ENCODE measurements at regions not wholly inside any gene's neighbourhood (a gene's known extent, or its start where the extent isn't known, plus 50 kb on each side); places are given as distances from the start of the nearest gene placed in this dataset.
"Not testable (repeated sequence)": the region's sequence is repeated elsewhere in the genome, so short reads cannot be mapped to it uniquely, and the experiment has no call there.

- no peak for DNase-seq
- in situ Hi-C loops (cut with MboI; ENCODE audit: low pct_unique_long_range_greater_than_20kb, low sequenced_read_pairs), result no loop called here
Observed at GRCh38 chr13:73653688-73654087, 480.5 kb downstream of the KLF12 start.

DNA sequence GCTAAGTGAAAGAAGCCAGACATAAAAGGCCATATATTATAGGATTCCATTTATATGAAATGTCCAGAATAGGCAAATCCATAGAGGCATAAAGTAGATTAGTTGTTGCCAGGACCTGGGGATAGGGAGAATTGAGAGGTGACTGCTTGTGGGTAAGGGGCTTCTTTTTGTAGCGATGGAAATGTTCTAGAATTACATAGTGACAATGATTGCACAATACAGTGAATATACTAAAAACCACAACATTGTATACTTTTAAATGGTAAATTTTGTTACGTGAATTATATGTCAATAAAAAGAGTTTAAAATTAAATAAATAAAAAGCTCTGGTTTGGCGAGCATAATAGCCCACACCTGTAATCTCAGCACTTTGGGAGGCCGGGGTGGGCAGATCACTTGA lies 486.8 kb downstream of the KLF12 start:
- in situ Hi-C loops (cut with MboI; ENCODE audit: low pct_unique_long_range_greater_than_20kb, low sequenced_read_pairs), result no loop called here
- DNase-seq, result no peak

GRCh38 chr13:73640476-73641179 lies 493.6 kb downstream of the KLF12 start:
- in situ Hi-C loops (cut with MboI; ENCODE audit: low pct_unique_long_range_greater_than_20kb, low sequenced_read_pairs); DNase-seq: not testable (repeated sequence)

- in situ Hi-C loops (cut with MboI; ENCODE audit: low pct_unique_long_range_greater_than_20kb, low sequenced_read_pairs), result no loop called here
- no peak for DNase-seq
Observed at GRCh38 chr13:73635166-73635787, 498.9 kb downstream of the KLF12 start.

- in situ Hi-C loops (cut with MboI; ENCODE audit: low pct_unique_long_range_greater_than_20kb, low sequenced_read_pairs), result no loop called here
- DNase-seq, result no peak
Observed at GRCh38 chr13:73633817-73634460, 500.3 kb downstream of the KLF12 start.

GRCh38 chr13:73631411-73631810 lies 502.8 kb downstream of the KLF12 start:
- no peak for DNase-seq
- in situ Hi-C loops (cut with MboI; ENCODE audit: low pct_unique_long_range_greater_than_20kb, low sequenced_read_pairs), result no loop called here

GRCh38 chr13:73625562-73626339 lies 508.5 kb downstream of the KLF12 start:
- in situ Hi-C loops (cut with MboI; ENCODE audit: low pct_unique_long_range_greater_than_20kb, low sequenced_read_pairs), result no loop called here
- DNase-seq, result no peak

DNA sequence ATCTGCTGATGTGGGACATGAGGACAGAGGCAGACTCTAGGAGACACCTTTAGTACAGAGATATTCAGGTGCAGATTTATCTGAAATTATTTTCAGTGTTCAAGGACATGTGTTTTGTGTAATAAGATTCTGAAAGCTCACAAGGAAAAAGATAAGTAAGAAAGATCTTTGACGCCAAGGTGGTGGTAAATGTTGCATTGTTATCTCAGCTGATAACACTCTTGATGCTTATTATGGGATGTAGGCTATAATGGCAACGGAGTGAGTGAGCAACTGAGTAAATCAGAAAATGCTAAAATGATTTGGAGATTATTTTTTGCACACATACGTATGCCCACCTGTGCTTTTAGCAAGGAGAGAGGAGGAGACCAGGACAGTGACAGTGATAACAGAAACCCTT lies 510.9 kb downstream of the KLF12 start:
- in situ Hi-C loops (cut with MboI; ENCODE audit: low pct_unique_long_range_greater_than_20kb, low sequenced_read_pairs), result no loop called here

GRCh38 chr13:73622381-73622780 lies 511.8 kb downstream of the KLF12 start:
- in situ Hi-C loops (cut with MboI; ENCODE audit: low pct_unique_long_range_greater_than_20kb, low sequenced_read_pairs), result no loop called here
- DNase-seq, result peak; percentile 38

More for the DNA sequence above, 510.9 kb downstream of the KLF12 start:
- no peak for DNase-seq

DNA sequence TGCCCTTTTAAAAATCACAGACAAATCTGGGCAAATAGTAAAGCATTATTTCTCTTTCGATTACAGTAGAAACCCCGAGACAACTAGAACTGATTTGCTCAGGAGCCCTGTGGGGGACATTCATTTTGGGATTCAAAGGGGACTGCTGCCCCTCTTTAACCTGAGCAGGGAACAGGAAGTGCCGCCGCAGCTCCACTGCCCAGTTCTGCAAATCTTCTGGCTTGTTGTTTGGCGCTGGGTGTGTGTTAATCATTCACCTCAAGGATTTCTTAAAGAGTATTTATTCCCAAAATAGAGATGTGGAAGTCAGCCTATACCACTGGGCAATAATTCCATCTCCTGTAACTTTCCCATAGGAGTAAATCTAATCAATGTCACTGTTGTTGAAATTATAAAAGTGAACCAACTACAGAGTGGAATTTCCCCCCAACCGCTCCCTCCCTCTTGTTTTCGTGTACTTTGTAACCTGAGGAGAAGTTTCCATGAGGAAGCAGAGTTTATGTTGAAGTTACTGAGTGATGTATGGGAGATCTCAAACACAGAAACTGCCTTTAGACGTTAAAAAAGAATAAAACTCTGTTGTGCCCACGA lies 515.8 kb downstream of the KLF12 start:
- DNase-seq, result no peak

GRCh38 chr13:73616861-73617260 lies 517.3 kb downstream of the KLF12 start:
- no peak for DNase-seq
- in situ Hi-C loops (cut with MboI; ENCODE audit: low pct_unique_long_range_greater_than_20kb, low sequenced_read_pairs), result no loop called here

More for the DNA sequence above, 515.8 kb downstream of the KLF12 start:
- in situ Hi-C loops (cut with MboI; ENCODE audit: low pct_unique_long_range_greater_than_20kb, low sequenced_read_pairs), result no loop called here

- in situ Hi-C loops (cut with MboI; ENCODE audit: low pct_unique_long_range_greater_than_20kb, low sequenced_read_pairs), result no loop called here
- no peak for DNase-seq
Observed at GRCh38 chr13:73610799-73611592, 523.2 kb downstream of the KLF12 start.

DNA sequence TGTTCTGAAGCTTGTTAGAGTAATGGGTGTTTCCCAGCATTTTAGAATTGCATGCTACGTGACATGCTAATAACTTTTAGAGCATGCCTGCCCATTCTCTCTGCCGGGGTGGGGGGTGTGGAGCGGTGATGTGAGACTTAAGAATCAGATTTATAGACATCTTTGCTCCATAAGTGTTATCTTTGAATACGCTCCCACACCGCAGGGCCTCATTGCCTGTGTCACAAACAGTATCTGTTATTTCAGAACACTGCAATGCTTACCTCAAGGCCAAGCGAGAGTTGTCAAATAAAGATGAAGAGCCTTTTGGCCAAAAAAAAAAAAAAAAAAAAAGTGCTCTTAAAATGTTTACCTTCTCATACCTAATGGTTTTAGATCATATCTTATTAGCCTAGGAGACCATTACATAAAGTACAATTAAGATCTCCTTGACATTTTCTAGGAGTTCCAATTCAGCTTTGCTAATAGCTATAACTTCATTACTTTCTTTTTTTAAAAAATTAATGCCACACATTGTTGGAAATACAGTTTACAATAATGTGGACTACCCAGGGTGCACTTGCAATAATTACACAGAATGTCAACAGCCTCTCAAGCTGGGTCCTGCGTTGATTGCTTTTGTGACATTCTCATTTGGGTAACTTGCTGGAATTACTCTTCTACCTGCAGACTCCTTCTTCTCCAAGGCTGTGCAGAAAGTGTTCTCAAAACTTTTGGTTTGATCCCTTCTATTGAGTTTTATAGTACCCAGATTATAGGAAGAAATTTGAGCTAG lies 525.3 kb downstream of the KLF12 start:
- in situ Hi-C loops (cut with MboI; ENCODE audit: low pct_unique_long_range_greater_than_20kb, low sequenced_read_pairs), result no loop called here
- no peak for DNase-seq

DNA sequence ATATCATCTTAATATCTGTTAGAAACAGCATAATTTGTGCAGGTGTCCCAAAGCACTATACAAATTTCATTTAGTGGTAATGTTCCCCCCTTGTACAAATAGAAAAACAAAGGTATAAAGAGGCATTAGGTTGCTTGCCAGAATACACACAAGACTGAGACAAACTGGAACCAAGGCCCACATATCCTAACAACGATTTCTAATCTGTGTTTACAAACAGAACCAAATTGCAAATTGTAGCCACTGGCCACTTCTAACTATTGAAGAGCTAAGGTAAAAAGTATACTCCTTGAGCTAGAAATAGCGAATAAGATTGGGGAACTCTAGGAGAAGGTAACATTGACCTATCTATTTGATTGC lies 526.1 kb downstream of the KLF12 start:
- in situ Hi-C loops (cut with MboI; ENCODE audit: low pct_unique_long_range_greater_than_20kb, low sequenced_read_pairs), result no loop called here
- DNase-seq, result no peak

GRCh38 chr13:73607489-73608156 lies 526.6 kb downstream of the KLF12 start:
- in situ Hi-C loops (cut with MboI; ENCODE audit: low pct_unique_long_range_greater_than_20kb, low sequenced_read_pairs), result no loop called here
- DNase-seq, result no peak

DNA sequence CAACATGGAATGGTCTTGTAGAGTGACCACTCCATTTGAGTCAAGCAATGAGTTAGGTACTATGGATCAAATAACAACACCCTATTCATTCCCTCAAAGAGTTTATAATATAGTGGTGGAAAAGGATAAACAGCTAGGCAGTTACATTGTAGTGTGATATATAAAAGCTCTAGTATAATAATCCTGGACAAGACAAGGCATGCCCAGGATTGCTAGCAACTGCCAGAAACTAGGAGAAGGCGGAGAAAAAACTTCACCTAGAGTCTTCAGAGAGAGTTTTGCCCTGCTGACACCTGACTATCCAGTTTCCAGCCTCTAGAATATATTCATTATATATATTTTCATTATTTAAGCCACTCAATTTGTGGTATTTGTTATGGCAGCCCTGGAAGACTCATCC lies 530.6 kb downstream of the KLF12 start:
- in situ Hi-C loops (cut with MboI; ENCODE audit: low pct_unique_long_range_greater_than_20kb, low sequenced_read_pairs), result no loop called here
- DNase-seq, result no peak

- in situ Hi-C loops (cut with MboI; ENCODE audit: low pct_unique_long_range_greater_than_20kb, low sequenced_read_pairs), result no loop called here
- no peak for DNase-seq
Observed at GRCh38 chr13:73602295-73602694, 531.9 kb downstream of the KLF12 start.

GRCh38 chr13:73601708-73602107 lies 532.5 kb downstream of the KLF12 start:
- no peak for DNase-seq
- in situ Hi-C loops (cut with MboI; ENCODE audit: low pct_unique_long_range_greater_than_20kb, low sequenced_read_pairs), result no loop called here
